ENCODE measurements at regions not wholly inside any gene's neighbourhood (a gene's known extent, or its start where the extent isn't known, plus 50 kb on each side); places are given as distances from the start of the nearest gene placed in this dataset.
"Not testable (repeated sequence)": the region's sequence is repeated elsewhere in the genome, so short reads cannot be mapped to it uniquely, and the experiment has no call there.

DNA sequence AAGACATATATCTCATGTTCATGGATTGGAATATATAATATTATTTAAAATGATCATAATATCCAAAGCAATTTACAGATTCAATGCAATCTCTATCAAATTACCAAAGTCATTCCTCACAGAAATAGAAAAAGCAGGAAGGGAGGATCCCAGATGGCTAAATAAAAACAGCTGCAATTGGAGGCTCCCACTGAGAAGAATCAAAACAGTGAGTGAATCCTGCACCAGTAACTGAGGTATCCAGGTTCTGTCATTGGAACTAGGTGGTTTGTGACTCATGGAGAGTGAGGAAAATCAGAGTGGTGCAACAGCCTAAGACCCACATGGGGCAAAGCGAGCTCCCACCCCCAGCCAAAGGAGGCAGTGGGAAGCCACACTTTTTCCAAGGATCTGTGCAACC is 128.4 kb downstream of the MTERF1 start:
- Mint-ChIP-seq H3K4me3 (no peak overlapping the region), H3K9me3 (peaks cover 8% of the 10 kb centered on the region), H3K27me3 (no peaks in the 10 kb centered on the region), H3K27ac (no peak overlapping the region), H3K4me1 (no peaks in the 10 kb centered on the region), H3K36me3 (ENCODE audit: low read depth) (no peaks in the 10 kb centered on the region)
- ChIA-PET CTCF (no interaction called here), POLR2A (no interaction called here)
- DNase-seq: no peak

DNA sequence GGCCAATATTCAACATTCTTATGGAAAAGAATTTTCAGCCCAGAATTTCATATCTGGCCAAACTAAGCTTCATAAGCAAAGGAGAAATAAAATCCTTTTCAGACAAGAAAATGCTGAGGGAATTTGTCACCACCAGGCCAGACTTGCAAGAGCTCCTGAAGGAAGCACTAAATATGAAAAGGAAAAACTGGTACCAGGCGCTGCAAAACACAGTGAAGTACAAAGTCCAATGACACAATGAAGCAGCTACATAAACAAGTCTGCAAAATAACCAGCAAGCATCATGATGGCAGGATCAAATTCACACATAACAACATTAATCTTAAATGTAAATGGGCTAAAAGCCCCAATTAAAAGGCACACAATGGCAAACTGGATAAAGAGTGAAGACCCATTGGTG is 126.2 kb downstream of the MTERF1 start:
- H3K27me3 Mint-ChIP-seq; H3K4me3 Mint-ChIP-seq; DNase-seq; H3K36me3 Mint-ChIP-seq (ENCODE audit: low read depth); H3K27ac Mint-ChIP-seq; POLR2A ChIA-PET; H3K9me3 Mint-ChIP-seq; H3K4me1 Mint-ChIP-seq: not testable (repeated sequence)
- CTCF ChIA-PET: interaction anchor here (1.1 kb wide), 1 partner anchor 60 kb away, joined by 3 read pairs; no protein-coding TSS in a partner anchor

DNA sequence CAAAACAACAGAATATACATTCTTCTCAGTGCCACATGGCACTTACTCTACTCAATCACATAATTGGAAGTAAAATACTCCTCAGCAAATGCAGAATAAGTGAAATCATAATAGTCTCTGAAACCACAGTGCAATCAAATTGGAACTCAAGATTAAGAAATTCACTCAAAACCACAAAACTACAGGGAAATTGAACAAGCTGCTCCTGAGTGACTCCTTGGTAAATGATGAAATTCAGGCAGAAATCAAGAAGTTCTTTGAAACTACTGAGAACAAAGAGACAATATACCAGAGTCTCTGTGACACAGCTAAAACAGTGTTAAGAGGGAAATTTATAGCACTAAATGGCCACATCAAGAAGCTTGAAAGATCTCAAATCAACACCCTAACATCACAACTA is 125.4 kb downstream of the MTERF1 start:
- H3K36me3 Mint-ChIP-seq (ENCODE audit: low read depth); H3K4me1 Mint-ChIP-seq; H3K27ac Mint-ChIP-seq; H3K27me3 Mint-ChIP-seq; H3K4me3 Mint-ChIP-seq; DNase-seq; POLR2A ChIA-PET; H3K9me3 Mint-ChIP-seq: not testable (repeated sequence)
- CTCF ChIA-PET: interaction anchor here (0.7 kb wide), 1 partner anchor 610 kb away, joined by 3 read pairs; no protein-coding TSS in a partner anchor

DNA sequence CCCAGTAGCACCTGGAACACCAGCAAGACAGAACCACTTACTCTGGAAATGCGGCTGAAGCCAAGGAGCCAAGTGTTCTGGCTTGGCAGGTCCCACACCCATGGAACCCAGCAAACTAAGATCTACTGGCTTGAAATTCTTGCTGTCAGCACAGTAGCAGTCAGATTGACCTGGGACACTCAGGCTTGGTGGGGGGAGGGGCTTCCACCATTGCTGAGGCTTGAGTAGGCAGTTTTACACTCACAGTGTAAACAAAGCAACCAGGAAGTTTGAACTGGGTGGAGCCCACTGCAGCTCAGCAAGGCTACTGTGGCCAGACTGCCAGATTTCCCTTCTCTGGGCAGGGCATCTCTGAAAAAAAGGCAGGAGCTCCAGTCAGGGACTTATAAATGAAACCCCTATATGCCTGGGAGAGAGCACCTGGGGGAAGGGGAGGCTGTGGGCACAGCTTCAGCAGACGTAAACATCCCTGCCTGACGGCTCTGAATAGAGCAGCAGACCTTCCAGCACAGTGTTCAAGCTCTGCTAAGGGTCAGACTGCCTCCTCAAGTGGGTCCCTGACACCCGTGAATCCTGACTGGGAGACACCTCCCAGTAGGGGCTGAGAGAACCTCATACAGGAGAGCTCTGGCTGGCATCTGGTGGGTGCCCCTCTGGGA is 121.2 kb downstream of the MTERF1 start:
- H3K4me1 Mint-ChIP-seq: no peaks in the 10 kb centered on the region
- H3K27me3 Mint-ChIP-seq: no peaks in the 10 kb centered on the region
- no peak overlapping the region for H3K4me3 Mint-ChIP-seq
- no peak for DNase-seq
- CTCF ChIA-PET: no interaction called here
- POLR2A ChIA-PET: no interaction called here
- no peaks in the 10 kb centered on the region for H3K36me3 Mint-ChIP-seq (ENCODE audit: low read depth)
- H3K9me3 Mint-ChIP-seq: peaks cover 5% of the 10 kb centered on the region
- H3K27ac Mint-ChIP-seq: no peak overlapping the region

DNA sequence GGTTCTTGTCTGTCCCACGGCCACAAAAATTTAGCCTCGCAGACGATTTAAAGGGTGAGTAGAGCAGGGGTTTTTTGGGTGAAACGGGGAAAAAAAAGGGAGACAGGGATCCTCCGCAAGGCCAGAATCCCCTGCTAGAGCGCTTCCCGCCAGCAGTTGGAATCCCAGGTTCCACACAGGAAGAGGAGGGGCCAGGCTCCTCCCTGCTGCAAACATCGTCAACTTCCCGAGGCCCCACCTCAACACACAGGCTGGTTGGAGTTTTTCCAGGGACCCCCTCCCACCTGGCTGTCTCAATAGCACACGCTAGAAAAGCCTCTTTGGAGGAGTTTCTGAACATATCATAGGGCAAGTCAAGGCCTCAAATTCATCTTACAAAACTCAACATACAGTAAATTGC is 112.7 kb downstream of the MTERF1 start:
- Mint-ChIP-seq H3K4me1 (no peaks in the 10 kb centered on the region), H3K4me3 (no peak overlapping the region), H3K9me3 (peaks cover 2% of the 10 kb centered on the region), H3K36me3 (ENCODE audit: low read depth) (no peaks in the 10 kb centered on the region), H3K27me3 (no peaks in the 10 kb centered on the region), H3K27ac (no peak overlapping the region)
- no peak for DNase-seq
- ChIA-PET POLR2A (no interaction called here), CTCF (no interaction called here)

DNA sequence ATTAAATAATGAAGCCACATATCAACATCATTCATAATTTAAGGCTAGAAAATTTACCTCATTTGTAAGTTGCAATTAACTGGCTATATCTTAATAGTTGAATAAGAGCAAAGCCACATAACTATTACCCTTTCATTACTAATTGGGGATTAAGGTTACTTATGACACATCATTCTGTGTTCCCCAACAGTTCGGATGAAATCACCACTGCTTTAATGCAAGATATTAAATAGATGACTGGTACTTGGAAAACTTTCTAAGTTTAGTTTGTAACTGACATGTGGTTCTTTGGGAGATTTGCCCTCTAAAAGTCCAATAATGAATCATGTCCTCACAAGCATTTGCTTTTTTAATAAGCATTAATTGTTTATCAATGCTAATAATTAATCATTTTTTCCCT is 109.1 kb downstream of the MTERF1 start:
- no peak overlapping the region for H3K4me3 Mint-ChIP-seq
- no peaks in the 10 kb centered on the region for H3K27me3 Mint-ChIP-seq
- POLR2A ChIA-PET: no interaction called here
- CTCF ChIA-PET: no interaction called here
- H3K27ac Mint-ChIP-seq: no peak overlapping the region
- no peaks in the 10 kb centered on the region for H3K9me3 Mint-ChIP-seq
- H3K4me1 Mint-ChIP-seq: no peaks in the 10 kb centered on the region
- no peak for DNase-seq
- no peaks in the 10 kb centered on the region for H3K36me3 Mint-ChIP-seq (ENCODE audit: low read depth)

DNA sequence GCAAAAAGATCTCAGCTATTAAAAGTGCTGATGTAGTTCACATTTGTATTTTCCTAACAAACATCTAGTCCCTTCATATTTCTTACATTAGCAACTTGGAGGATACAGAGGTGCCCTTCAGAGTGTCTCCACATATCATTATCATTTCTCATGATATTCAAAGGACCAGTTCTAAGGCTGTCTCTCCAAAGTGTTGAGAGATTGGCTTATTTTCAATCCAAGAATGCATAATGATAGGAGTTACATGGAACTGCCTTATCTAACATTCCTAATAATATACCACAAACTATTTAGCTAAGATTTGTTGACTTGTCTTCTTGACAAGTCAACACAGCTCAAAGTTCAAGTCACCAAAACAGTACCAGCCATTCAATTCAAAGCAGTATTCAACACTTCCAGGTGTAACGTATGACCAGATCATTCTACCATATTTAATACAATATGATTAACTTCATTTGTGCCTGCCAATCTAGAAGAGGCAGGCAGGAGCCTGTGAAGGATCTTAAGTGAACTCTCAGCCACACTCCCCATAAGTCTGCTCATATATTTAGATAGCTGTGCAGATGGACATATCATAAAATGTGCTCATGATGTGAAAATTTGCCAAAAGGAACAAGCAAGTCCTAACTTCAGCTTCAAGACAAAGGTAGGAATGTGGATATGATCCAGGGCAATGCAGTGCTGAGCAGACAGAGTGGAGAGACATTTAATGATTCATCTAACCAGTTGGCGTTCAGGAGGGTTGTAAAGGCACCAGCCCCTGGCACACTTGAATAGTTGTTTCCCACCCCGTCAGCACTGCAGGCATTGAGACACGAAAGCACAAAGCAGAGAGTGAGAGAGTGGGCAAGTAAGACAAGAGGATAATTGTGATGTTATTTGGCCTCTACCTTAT is 108.3 kb downstream of the MTERF1 start:
- POLR2A ChIA-PET: interaction anchor here (1.0 kb wide), 1 partner anchor 11 kb away, joined by 3 read pairs; no protein-coding TSS in a partner anchor
- no peak for DNase-seq
- H3K36me3 Mint-ChIP-seq (ENCODE audit: low read depth): no peaks in the 10 kb centered on the region
- no peaks in the 10 kb centered on the region for H3K4me1 Mint-ChIP-seq
- no peaks in the 10 kb centered on the region for H3K9me3 Mint-ChIP-seq
- H3K27ac Mint-ChIP-seq: no peak overlapping the region
- CTCF ChIA-PET: no interaction called here
- no peaks in the 10 kb centered on the region for H3K27me3 Mint-ChIP-seq
- no peak overlapping the region for H3K4me3 Mint-ChIP-seq

DNA sequence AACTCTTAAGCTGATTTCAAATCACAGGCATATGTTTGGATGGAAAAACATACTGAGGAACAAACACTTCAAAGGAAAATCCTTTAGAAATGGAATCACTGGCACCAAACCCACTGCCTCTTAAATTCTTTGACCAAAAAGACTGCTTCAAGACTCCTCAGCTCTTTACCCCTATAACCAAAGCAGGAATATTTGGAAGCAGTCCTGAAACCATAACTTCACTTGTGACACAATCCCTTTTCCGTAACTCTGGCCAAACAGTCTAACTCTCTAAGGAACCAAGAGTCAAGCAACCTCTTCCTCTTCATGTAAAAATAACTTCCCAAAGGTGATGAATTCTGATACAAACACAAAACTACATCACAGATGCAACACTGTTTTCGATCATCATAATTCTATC is 104.3 kb downstream of the MTERF1 start:
- Mint-ChIP-seq H3K27ac (no peak overlapping the region), H3K4me1 (no peaks in the 10 kb centered on the region), H3K9me3 (no peaks in the 10 kb centered on the region), H3K4me3 (no peak overlapping the region), H3K27me3 (peaks cover 4% of the 10 kb centered on the region), H3K36me3 (ENCODE audit: low read depth) (no peaks in the 10 kb centered on the region)
- POLR2A ChIA-PET: no interaction called here
- no peak for DNase-seq
- CTCF ChIA-PET: no interaction called here

DNA sequence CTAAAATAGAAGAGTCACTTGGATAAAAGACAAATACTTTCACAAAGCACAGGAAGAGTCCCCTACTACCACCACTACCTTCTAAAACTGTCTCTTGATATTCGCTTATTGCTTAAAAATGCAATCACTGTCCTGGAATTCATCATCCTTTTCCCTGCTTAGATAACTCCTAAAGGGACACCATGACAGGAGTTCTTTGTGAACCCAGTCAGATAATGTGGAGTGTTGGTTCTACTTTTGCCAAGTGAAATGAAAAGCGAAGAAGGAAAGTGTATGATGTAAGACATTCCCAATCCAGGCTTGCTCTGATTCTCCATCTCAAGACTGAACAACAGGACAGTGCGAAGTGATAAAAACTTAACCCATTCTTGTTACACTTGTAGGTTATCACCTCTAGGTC is 103.0 kb downstream of the MTERF1 start:
- Mint-ChIP-seq H3K4me3 (no peak overlapping the region), H3K4me1 (no peaks in the 10 kb centered on the region), H3K9me3 (no peaks in the 10 kb centered on the region), H3K27me3 (peaks cover 4% of the 10 kb centered on the region), H3K27ac (no peak overlapping the region), H3K36me3 (ENCODE audit: low read depth) (no peaks in the 10 kb centered on the region)
- CTCF ChIA-PET: no interaction called here
- DNase-seq: no peak
- POLR2A ChIA-PET: no interaction called here

DNA sequence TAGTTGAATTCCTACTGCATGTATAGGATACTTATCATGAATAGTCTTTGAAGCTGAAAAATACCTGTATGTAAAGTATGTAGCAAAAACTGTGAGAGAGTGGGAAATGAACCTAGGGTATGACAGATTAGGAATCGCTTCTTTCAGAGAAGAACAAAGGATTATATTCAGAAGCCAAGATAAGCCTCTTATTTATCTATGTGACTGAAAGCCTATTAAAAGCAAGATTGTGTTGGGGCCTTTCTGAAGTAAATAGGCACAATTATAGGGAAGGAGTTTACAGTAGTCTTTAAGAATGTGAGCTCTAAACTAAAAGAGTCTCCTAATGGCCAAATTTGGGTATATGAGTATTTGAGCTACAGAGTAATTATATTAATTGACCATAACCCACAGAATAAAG is 102.1 kb downstream of the MTERF1 start:
- no peaks in the 10 kb centered on the region for H3K4me1 Mint-ChIP-seq
- ChIA-PET POLR2A (no interaction called here), CTCF (no interaction called here)
- H3K9me3 Mint-ChIP-seq: no peaks in the 10 kb centered on the region
- no peak overlapping the region for H3K4me3 Mint-ChIP-seq
- no peak for DNase-seq
- H3K36me3 Mint-ChIP-seq (ENCODE audit: low read depth): no peaks in the 10 kb centered on the region
- H3K27ac Mint-ChIP-seq: no peak overlapping the region
- H3K27me3 Mint-ChIP-seq: peaks cover 6% of the 10 kb centered on the region

DNA sequence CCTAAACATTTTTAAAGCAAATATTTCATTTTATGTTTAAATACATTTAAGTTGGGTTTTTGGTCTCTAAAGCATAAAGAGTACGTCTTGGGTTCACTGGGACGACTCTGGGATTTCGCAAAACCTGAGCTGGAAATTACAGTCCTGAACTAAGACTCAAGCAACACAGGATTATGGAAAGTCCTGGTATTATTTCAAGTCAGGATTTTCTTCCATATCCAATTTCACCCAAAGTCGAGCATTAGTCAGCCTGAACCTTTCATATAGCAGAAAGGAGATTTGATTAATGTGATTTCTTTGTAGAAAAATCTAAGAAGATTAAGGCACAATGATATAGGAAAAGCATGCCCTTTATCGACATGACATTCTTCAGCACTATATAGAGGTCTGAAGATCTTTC is 100.0 kb downstream of the MTERF1 start:
- CTCF ChIA-PET: no interaction called here
- no peak overlapping the region for H3K27ac Mint-ChIP-seq
- POLR2A ChIA-PET: no interaction called here

DNA sequence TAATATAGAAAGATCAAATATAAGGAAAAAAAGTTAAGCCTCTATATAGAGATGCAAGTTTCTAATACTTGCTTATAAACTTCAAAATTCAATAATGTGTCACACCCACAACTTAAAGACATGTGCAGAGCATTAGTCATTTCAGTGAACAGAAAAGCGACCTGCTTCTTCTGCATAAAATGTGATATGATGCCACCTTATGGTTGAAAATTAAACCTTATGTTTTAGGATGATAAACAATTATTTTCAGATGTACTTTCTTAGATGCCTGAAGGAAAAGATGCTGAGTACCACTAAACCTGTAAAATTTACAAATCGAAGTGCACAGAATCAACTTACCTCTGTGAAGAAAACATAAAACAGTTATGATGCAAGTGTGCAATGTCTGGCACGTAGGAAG is 96.0 kb downstream of the MTERF1 start:
- POLR2A ChIA-PET: no interaction called here
- Mint-ChIP-seq H3K9me3 (no peaks in the 10 kb centered on the region), H3K27ac (no peak overlapping the region)

More for the DNA sequence above, 100.0 kb downstream of the MTERF1 start:
- H3K27me3 Mint-ChIP-seq: peaks cover 6% of the 10 kb centered on the region
- no peaks in the 10 kb centered on the region for H3K9me3 Mint-ChIP-seq
- DNase-seq: no peak
- no peak overlapping the region for H3K4me3 Mint-ChIP-seq
- no peaks in the 10 kb centered on the region for H3K36me3 Mint-ChIP-seq (ENCODE audit: low read depth)
- no peaks in the 10 kb centered on the region for H3K4me1 Mint-ChIP-seq

DNA sequence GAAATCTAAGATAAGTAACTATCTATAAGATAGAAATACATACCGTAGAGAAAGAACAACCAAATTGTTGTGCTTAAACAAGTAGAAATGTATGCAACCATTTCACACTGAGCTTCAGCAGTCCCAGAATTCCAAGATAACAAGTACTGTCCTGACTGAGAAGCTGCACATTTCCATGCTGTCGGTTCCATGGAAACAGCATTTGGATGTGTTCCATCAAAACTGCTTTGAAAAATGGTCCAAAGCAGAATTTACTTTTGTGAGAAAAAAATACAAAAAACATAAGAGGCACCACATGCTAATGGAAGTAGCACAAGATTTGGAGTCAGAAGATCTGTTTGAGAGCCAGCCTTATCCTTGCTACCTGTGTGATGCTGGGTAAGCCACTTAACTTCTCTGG is 92.6 kb downstream of the MTERF1 start:
- no peaks in the 10 kb centered on the region for H3K36me3 Mint-ChIP-seq (ENCODE audit: low read depth)
- POLR2A ChIA-PET: no interaction called here
- no peak for DNase-seq
- no peak overlapping the region for H3K4me3 Mint-ChIP-seq
- no peak overlapping the region for H3K27ac Mint-ChIP-seq
- CTCF ChIA-PET: no interaction called here
- H3K27me3 Mint-ChIP-seq: peaks cover 2% of the 10 kb centered on the region
- no peaks in the 10 kb centered on the region for H3K9me3 Mint-ChIP-seq
- no peaks in the 10 kb centered on the region for H3K4me1 Mint-ChIP-seq

More for the DNA sequence above, 96.0 kb downstream of the MTERF1 start:
- CTCF ChIA-PET: no interaction called here
- Mint-ChIP-seq H3K27me3 (peaks cover 2% of the 10 kb centered on the region), H3K4me3 (no peak overlapping the region), H3K4me1 (no peaks in the 10 kb centered on the region), H3K36me3 (ENCODE audit: low read depth) (no peaks in the 10 kb centered on the region)
- DNase-seq: no peak

DNA sequence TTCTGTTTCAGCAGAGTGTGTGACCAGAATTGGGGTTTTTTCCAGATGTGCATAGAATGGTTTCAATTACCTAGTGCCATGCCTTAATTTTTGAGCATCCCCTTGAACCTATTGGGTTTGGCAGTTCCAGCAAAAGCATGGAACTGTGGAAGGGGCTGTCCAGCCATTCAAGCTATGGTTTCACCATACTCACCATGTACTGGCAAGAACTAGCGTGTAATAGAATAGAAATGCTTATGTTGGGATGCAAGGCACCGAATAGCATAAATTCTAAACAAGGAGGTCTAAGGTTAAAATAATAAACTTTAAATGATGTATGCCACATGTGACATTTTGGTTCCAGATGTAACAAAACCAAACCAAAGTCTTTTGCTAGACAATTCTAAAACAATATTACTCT is 91.4 kb downstream of the MTERF1 start:
- H3K27ac Mint-ChIP-seq: no peak overlapping the region
- H3K4me3 Mint-ChIP-seq: no peak overlapping the region
- H3K9me3 Mint-ChIP-seq: no peaks in the 10 kb centered on the region
- no peak for DNase-seq
- POLR2A ChIA-PET: no interaction called here
- CTCF ChIA-PET: no interaction called here
- H3K4me1 Mint-ChIP-seq: no peaks in the 10 kb centered on the region
- H3K27me3 Mint-ChIP-seq: no peaks in the 10 kb centered on the region
- no peaks in the 10 kb centered on the region for H3K36me3 Mint-ChIP-seq (ENCODE audit: low read depth)

Data from activated CD4-positive, alpha-beta memory T cell treated with anti-CD3 and anti-CD28 coated beads, Interleukin-2, amount 10 ng/mL, durations not matched to agents 7 days and 5 days (primary cell).